ENCODE measurements at regions not wholly inside any gene's neighbourhood (a gene's known extent, or its start where the extent isn't known, plus 50 kb on each side); places are given as distances from the start of the nearest gene placed in this dataset.

DNA sequence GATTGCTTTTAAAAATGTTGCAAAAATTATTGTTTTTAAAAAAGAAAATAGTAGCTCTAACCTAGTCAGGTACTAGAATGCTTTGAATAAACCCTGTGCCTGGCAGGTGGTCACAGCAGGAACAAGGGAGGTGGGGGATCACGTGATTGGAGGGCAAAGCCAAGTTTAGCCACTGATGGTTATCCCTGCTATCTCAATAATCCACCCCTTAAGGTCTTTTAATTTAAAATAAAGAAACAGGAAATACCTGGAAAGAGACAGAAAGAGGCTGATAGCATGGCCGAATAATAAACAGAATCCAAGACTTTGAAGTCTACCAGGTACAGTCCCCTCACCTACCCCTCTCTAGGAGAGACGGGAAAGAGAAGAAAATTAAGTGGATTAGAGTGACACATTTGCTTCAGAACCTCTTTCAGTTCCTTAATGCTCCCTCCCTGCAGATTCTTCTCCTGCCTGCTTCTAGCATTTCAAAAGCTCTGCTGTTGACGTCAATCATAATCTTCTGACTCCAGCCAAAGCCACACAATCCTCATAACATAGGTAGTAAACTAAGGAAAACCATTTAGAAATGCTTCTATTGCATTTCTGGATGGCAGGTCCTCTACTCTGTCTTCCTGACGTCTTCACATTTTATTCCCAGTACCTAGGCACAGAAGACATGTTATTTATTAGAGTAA lies 303.4 kb upstream of the MME start:
- DNase-seq (ENCODE audit: low read depth in 3 of 3, low spot score in 2 of 3), result no peak

DNA sequence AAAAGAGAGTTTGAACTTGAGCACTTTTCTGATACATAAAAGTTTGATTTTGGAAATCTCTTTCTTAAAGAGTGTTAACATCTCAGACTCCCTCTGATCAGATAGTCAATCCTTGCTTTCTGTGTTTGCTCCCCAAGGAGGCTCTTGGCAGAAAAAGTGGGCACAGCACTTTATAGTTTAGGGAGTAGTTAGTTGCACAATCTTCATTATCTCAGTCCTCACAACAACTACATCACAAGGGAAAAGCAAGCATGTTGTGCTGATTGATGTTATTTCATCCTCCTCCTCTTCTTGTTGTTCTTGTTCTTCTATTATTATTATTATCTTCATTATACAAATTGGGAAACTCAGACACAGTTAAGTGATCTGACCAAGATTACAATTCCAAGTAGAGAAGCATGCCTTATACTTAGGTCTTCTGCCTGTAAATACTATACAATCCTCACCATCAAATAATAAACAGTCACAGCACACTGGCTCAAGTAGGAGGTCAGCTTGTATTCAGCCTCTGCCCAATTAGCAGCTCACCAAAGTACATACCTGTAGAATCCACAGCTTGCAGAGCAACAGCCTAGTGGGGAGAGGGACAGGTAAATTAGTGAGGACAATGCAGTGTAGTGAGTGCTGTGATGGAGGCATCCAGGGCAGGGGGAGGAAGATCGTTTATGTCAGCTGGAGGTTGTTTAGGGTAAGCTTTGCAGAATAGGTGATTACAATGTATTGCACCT lies 304.1 kb upstream of the MME start:
- no peak for DNase-seq (ENCODE audit: low read depth in 3 of 3, low spot score in 2 of 3)

GRCh38 chr3:154766765-154767503 lies 313.2 kb upstream of the MME start:
- no peak for DNase-seq (ENCODE audit: low read depth in 3 of 3, low spot score in 2 of 3)

- DNase-seq (ENCODE audit: low read depth in 3 of 3, low spot score in 2 of 3), result no peak
Observed at GRCh38 chr3:154764856-154765640, 315.1 kb upstream of the MME start.

GRCh38 chr3:154762486-154762885 lies 317.6 kb upstream of the MME start:
- DNase-seq (ENCODE audit: low read depth in 3 of 3, low spot score in 2 of 3), result no peak

- no peak for DNase-seq (ENCODE audit: low read depth in 3 of 3, low spot score in 2 of 3)
Observed at GRCh38 chr3:154759966-154760365, 320.2 kb upstream of the MME start.

- no peak for DNase-seq (ENCODE audit: low read depth in 3 of 3, low spot score in 2 of 3)
Observed at GRCh38 chr3:154758109-154758868, 321.8 kb upstream of the MME start.

DNA sequence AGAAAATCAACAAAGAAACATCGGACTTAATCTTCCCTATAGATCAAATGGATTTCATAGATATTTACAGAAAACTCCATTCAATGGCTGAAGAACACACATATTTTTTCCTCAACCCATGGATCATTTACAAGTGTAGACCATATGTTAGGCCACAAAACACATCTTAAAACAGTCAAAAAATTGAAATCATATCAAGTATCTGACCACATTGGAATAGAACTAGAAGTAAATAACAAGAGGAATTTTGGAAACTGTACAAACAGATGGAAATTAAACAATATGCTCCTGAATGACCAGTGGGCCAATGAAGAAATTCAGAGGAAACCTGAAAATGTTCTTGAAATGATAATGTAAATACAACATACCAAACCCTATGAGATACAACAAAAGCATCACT lies 323.1 kb upstream of the GPR149 start:
- no peak for DNase-seq (ENCODE audit: low read depth in 3 of 3, low spot score in 2 of 3)

DNA sequence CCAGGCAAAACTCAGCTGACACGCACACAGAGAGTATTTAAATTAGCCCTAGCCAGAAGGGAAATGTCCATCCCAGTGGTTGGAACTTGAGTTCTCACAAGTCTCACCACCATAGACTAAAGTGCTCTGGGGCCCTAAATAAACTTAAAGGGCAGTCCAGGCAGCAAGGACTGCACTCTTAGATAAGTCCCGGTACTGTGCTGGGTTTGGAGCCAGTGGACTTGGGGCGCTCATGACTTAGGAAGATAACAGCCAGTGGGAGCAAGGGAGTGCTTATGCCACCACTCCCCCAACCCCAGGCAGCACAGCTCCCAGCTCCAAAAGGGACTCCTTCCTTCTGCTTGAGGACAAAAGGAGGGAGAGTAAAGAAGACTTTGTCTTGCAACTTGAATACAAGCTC lies 319.5 kb upstream of the GPR149 start:
- DNase-seq (ENCODE audit: low read depth in 3 of 3, low spot score in 2 of 3), result no peak

GRCh38 chr3:154745929-154746328 lies 315.9 kb upstream of the GPR149 start:
- DNase-seq (ENCODE audit: low read depth in 3 of 3, low spot score in 2 of 3), result no peak

GRCh38 chr3:154745122-154745521 lies 315.1 kb upstream of the GPR149 start:
- DNase-seq (ENCODE audit: low read depth in 3 of 3, low spot score in 2 of 3), result no peak

GRCh38 chr3:154743418-154743817 lies 313.4 kb upstream of the GPR149 start:
- no peak for DNase-seq (ENCODE audit: low read depth in 3 of 3, low spot score in 2 of 3)

DNA sequence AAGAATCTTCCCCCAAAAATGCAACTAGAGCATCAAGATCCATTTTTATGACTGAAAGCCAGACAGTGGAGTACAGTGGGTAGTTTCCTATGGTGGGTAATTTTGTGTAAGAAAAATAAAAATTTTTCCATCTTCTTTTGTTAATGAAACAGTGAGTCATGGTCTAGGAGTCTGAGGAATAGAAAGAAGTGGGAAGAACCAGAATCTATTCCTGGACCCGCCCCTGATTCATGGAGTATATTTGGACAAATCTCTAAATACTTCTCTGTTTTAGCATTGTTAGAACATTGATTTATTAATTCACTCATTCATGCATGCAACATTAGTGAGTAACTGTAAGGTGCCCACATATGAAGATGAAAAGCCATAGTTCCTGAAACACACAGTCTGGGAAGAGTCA lies 304.5 kb upstream of the GPR149 start:
- DNase-seq (ENCODE audit: low read depth in 3 of 3, low spot score in 2 of 3), result no peak

GRCh38 chr3:154730186-154730585 lies 300.2 kb upstream of the GPR149 start:
- peak in 2 of 3 donors; percentile 6 to 12 for DNase-seq (ENCODE audit: low read depth in 3 of 3, low spot score in 2 of 3)

- no peak for DNase-seq (ENCODE audit: low read depth in 3 of 3, low spot score in 2 of 3)
Observed at GRCh38 chr3:154729741-154730140, 299.8 kb upstream of the GPR149 start.

GRCh38 chr3:154728285-154728684 lies 298.3 kb upstream of the GPR149 start:
- DNase-seq (ENCODE audit: low read depth in 3 of 3, low spot score in 2 of 3), result no peak

DNA sequence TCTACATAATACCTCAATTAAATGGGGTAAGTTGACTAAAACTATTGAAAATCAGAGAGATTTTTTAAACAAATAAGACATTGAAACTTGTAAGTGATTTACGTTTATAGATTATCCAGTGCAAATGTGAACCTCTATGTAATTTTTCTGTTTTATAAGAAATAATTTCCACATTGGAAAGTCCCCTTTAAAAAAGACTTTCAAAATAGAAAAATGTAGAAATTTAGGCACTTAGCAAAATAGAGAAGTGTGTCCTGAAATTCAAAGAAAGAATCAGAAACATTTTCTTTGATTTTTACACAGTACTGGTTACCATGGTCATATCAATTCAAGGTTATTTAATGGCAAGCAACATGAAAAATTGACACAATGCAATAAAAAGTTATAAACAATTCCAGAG lies 290.9 kb upstream of the GPR149 start:
- no peak for DNase-seq (ENCODE audit: low read depth in 3 of 3, low spot score in 2 of 3)

DNA sequence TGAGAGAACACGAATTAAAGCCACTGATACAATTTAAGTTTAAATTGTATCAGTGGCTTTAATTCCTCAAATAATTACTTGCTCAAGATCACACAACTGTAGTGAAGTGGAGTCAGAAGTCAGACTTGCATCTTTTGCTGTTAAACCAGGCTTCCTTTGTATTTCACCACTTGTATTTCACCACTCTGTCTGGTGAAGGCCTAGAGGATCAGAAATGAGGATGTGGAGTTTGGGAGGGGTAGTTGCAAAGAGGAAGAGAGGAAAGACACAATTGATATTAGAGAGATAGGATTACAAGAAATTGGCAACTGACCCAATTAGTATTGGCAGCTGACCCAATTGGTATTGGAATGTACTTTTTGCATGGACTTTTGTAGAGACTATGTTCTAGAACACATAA lies 288.1 kb upstream of the GPR149 start:
- no peak for DNase-seq (ENCODE audit: low read depth in 3 of 3, low spot score in 2 of 3)

DNA sequence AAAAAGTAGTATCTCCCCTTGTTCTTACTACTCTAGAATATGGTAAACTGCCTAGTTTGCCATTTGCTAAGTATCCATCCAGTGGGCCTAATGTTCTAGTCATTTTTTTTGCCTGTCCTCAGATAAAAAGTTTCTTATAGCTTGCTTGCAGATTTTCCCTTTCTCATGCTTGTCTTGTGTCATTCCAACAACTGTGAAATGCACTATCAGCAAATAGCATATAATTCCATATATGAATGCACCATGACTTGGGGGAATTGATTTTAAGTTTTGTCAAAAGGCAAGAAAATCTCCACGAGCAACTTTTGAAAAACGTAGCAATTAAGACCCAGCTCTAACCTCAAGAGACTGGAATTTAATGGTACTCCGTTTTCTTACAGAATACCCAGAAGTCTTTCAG lies 286.2 kb upstream of the GPR149 start:
- no peak for DNase-seq (ENCODE audit: low read depth in 3 of 3, low spot score in 2 of 3)

GRCh38 chr3:154708554-154708953 lies 278.6 kb upstream of the GPR149 start:
- DNase-seq (ENCODE audit: low read depth in 3 of 3, low spot score in 2 of 3), result no peak

All from right renal cortex interstitium (tissue), 3 donors.